ENCODE measurements at regions not wholly inside any gene's neighbourhood (a gene's known extent, or its start where the extent isn't known, plus 50 kb on each side); places are given as distances from the start of the nearest gene placed in this dataset.
A peak's percentile ranks its signal among the peaks of the same experiment; 100 is the strongest.
"Not testable (repeated sequence)": the region's sequence is repeated elsewhere in the genome, so short reads cannot be mapped to it uniquely, and the experiment has no call there.

- DNase-seq (ENCODE audit: low spot score): no peak
Observed at GRCh38 chr3:26279091-26279490, 343.5 kb upstream of the LRRC3B start.

- DNase-seq (ENCODE audit: low spot score): no peak
Observed at GRCh38 chr3:26280517-26280916, 342.1 kb upstream of the LRRC3B start.

- peak; percentile 45 for DNase-seq (ENCODE audit: low spot score)
Observed at GRCh38 chr3:26281284-26281985, 341.1 kb upstream of the LRRC3B start.

- not testable (repeated sequence) for DNase-seq (ENCODE audit: low spot score)
Observed at GRCh38 chr3:26284503-26284902, 338.1 kb upstream of the LRRC3B start.

- no peak for DNase-seq (ENCODE audit: low spot score)
Observed at GRCh38 chr3:26291840-26292239, 330.7 kb upstream of the LRRC3B start.

GRCh38 chr3:26292780-26293179 lies 329.8 kb upstream of the LRRC3B start:
- DNase-seq (ENCODE audit: low spot score): no peak

- DNase-seq (ENCODE audit: low spot score): no peak
Observed at GRCh38 chr3:26293329-26293844, 329.2 kb upstream of the LRRC3B start.

- no peak for DNase-seq (ENCODE audit: low spot score)
Observed at GRCh38 chr3:26307192-26307591, 315.4 kb upstream of the LRRC3B start.

GRCh38 chr3:26307787-26308186 lies 314.8 kb upstream of the LRRC3B start:
- no peak for DNase-seq (ENCODE audit: low spot score)

GRCh38 chr3:26308454-26308853 lies 314.1 kb upstream of the LRRC3B start:
- DNase-seq (ENCODE audit: low spot score): no peak

- not testable (repeated sequence) for DNase-seq (ENCODE audit: low spot score)
Observed at GRCh38 chr3:26309536-26309935, 313.0 kb upstream of the LRRC3B start.

- DNase-seq (ENCODE audit: low spot score): no peak
Observed at GRCh38 chr3:26312816-26313215, 309.8 kb upstream of the LRRC3B start.

- DNase-seq (ENCODE audit: low spot score): no peak
Observed at GRCh38 chr3:26316472-26316871, 306.1 kb upstream of the LRRC3B start.

- not testable (repeated sequence) for DNase-seq (ENCODE audit: low spot score)
Observed at GRCh38 chr3:26323741-26324140, 298.8 kb upstream of the LRRC3B start.

- DNase-seq (ENCODE audit: low spot score): no peak
Observed at GRCh38 chr3:26340001-26340400, 282.6 kb upstream of the LRRC3B start.

- DNase-seq (ENCODE audit: low spot score): no peak
Observed at GRCh38 chr3:26343647-26344046, 278.9 kb upstream of the LRRC3B start.

GRCh38 chr3:26345613-26346012 lies 277.0 kb upstream of the LRRC3B start:
- DNase-seq (ENCODE audit: low spot score): no peak

GRCh38 chr3:26346497-26346896 lies 276.1 kb upstream of the LRRC3B start:
- no peak for DNase-seq (ENCODE audit: low spot score)

GRCh38 chr3:26347150-26347549 lies 275.4 kb upstream of the LRRC3B start:
- DNase-seq (ENCODE audit: low spot score): no peak

- DNase-seq (ENCODE audit: low spot score): no peak
Observed at GRCh38 chr3:26350853-26351252, 271.7 kb upstream of the LRRC3B start.

GRCh38 chr3:26353097-26353496 lies 269.5 kb upstream of the LRRC3B start:
- DNase-seq (ENCODE audit: low spot score): no peak

- no peak for DNase-seq (ENCODE audit: low spot score)
Observed at GRCh38 chr3:26358405-26358804, 264.2 kb upstream of the LRRC3B start.

GRCh38 chr3:26365706-26366105 lies 256.9 kb upstream of the LRRC3B start:
- DNase-seq (ENCODE audit: low spot score): no peak

GRCh38 chr3:26368312-26368711 lies 254.3 kb upstream of the LRRC3B start:
- no peak for DNase-seq (ENCODE audit: low spot score)
